ENCODE measurements at regions not wholly inside any gene's neighbourhood (a gene's known extent, or its start where the extent isn't known, plus 50 kb on each side); places are given as distances from the start of the nearest gene placed in this dataset.

- Histone ChIP-seq H3F3A (ENCODE audit: insufficient read depth, low read depth) (no peaks in the 10 kb centered on the region), H3K4me1 (replicated peaks; ENCODE audit: insufficient read depth) (no peaks in the 10 kb centered on the region), H2AFZ (no peak overlapping the region), H3K9me3 (ENCODE audit: insufficient read depth, low read depth) (no peaks in the 10 kb centered on the region), H3K27me3 (ENCODE audit: insufficient read depth, low read depth) (no peaks in the 10 kb centered on the region), H3K9me2 (ENCODE audit: insufficient read depth) (no peaks in the 10 kb centered on the region), H3K27ac (no peak overlapping the region), H3K79me2 (ENCODE audit: low read depth) (no peaks in the 10 kb centered on the region), H3K36me3 (ENCODE audit: low read depth) (no peaks in the 10 kb centered on the region), H3K4me3 (no peak overlapping the region), H4K20me1 (ENCODE audit: insufficient read depth) (no peaks in the 10 kb centered on the region), H3K4me2 (no peak overlapping the region)
- POLR2A ChIA-PET (ENCODE audit: unreplicated experiment) = no interaction called here
- intact Hi-C loops (cut with micrococcal nuclease; ENCODE audit: unreplicated experiment) = no loop called here
- CTCF ChIA-PET = no interaction called here
- DNase-seq = no peak
- no peak for TF ChIP-seq EZH2 (IDR thresholded peaks at IDR 0.05; ENCODE audit: low read depth)
- TF ChIP-seq, protein P1, sequence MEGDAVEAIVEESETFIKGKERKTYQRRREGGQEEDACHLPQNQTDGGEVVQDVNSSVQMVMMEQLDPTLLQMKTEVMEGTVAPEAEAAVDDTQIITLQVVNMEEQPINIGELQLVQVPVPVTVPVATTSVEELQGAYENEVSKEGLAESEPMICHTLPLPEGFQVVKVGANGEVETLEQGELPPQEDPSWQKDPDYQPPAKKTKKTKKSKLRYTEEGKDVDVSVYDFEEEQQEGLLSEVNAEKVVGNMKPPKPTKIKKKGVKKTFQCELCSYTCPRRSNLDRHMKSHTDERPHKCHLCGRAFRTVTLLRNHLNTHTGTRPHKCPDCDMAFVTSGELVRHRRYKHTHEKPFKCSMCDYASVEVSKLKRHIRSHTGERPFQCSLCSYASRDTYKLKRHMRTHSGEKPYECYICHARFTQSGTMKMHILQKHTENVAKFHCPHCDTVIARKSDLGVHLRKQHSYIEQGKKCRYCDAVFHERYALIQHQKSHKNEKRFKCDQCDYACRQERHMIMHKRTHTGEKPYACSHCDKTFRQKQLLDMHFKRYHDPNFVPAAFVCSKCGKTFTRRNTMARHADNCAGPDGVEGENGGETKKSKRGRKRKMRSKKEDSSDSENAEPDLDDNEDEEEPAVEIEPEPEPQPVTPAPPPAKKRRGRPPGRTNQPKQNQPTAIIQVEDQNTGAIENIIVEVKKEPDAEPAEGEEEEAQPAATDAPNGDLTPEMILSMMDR (conservative IDR thresholded peaks at IDR 0.05) = no peak
- BruUV-seq (replicated peaks) = no TSS peak
Observed at GRCh38 chr4:92182736-92183407, 120.9 kb upstream of the GRID2 start.

DNA sequence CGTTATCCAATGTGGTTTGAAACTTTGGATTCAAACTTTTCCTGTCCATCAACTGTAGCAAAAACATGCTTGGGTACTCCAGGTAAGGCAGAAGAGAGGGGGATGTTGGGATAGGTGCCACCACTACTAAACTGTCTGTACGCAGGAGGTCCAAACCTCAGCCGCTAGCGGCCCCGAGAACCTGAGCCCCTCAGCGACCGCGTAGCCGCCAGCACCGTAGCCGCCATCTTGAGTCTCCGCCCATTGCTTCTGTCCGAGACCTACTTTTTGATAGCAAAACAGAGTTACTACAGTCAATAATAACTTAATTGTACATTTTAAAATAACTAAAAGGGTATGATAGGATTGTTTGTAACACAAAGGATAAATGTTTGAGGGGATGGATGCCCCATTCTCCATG is 119.9 kb upstream of the GRID2 start:
- ChIA-PET POLR2A (ENCODE audit: unreplicated experiment) (no interaction called here), CTCF (no interaction called here)
- Histone ChIP-seq H3K9me3 (ENCODE audit: insufficient read depth, low read depth) (no peaks in the 10 kb centered on the region), H2AFZ (no peak overlapping the region), H3K4me1 (replicated peaks; ENCODE audit: insufficient read depth) (no peaks in the 10 kb centered on the region), H3K27me3 (ENCODE audit: insufficient read depth, low read depth) (no peaks in the 10 kb centered on the region), H4K20me1 (ENCODE audit: insufficient read depth) (no peaks in the 10 kb centered on the region), H3K4me2 (no peak overlapping the region), H3K4me3 (no peak overlapping the region), H3K9me2 (ENCODE audit: insufficient read depth) (no peaks in the 10 kb centered on the region), H3K27ac (no peak overlapping the region), H3K79me2 (ENCODE audit: low read depth) (no peaks in the 10 kb centered on the region), H3F3A (ENCODE audit: insufficient read depth, low read depth) (no peaks in the 10 kb centered on the region), H3K36me3 (ENCODE audit: low read depth) (no peaks in the 10 kb centered on the region)
- no TSS peak for BruUV-seq (replicated peaks)
- no peak for DNase-seq
- intact Hi-C loops (cut with micrococcal nuclease; ENCODE audit: unreplicated experiment) = no loop called here
- no peak for TF ChIP-seq EZH2 (IDR thresholded peaks at IDR 0.05; ENCODE audit: low read depth)
- TF ChIP-seq, protein P1 (conservative IDR thresholded peaks at IDR 0.05) = no peak

GRCh38 chr4:92184566-92184965 is 119.2 kb upstream of the GRID2 start:
- no peak overlapping the region for H3K4me3 ChIP-seq
- no peaks in the 10 kb centered on the region for H3K4me1 ChIP-seq (replicated peaks; ENCODE audit: insufficient read depth)
- no peak for TF ChIP-seq EZH2 (IDR thresholded peaks at IDR 0.05; ENCODE audit: low read depth)
- TF ChIP-seq, protein P1 (conservative IDR thresholded peaks at IDR 0.05) = no peak
- no peak overlapping the region for H2AFZ ChIP-seq
- H3K36me3 ChIP-seq (ENCODE audit: low read depth) = no peaks in the 10 kb centered on the region
- BruUV-seq (replicated peaks) = no TSS peak
- POLR2A ChIA-PET (ENCODE audit: unreplicated experiment) = no interaction called here
- CTCF ChIA-PET = no interaction called here
- H3K9me3 ChIP-seq (ENCODE audit: insufficient read depth, low read depth) = no peaks in the 10 kb centered on the region
- H3F3A ChIP-seq (ENCODE audit: insufficient read depth, low read depth) = no peaks in the 10 kb centered on the region
- no peaks in the 10 kb centered on the region for H3K27me3 ChIP-seq (ENCODE audit: insufficient read depth, low read depth)
- intact Hi-C loops (cut with micrococcal nuclease; ENCODE audit: unreplicated experiment) = no loop called here
- H3K9me2 ChIP-seq (ENCODE audit: insufficient read depth) = no peaks in the 10 kb centered on the region
- H4K20me1 ChIP-seq (ENCODE audit: insufficient read depth) = no peaks in the 10 kb centered on the region
- no peak overlapping the region for H3K4me2 ChIP-seq
- DNase-seq = no peak
- no peak overlapping the region for H3K27ac ChIP-seq
- H3K79me2 ChIP-seq (ENCODE audit: low read depth) = no peaks in the 10 kb centered on the region

Data from PC-9 (cell line).